ENCODE measurements at regions not wholly inside any gene's neighbourhood (a gene's known extent, or its start where the extent isn't known, plus 50 kb on each side); places are given as distances from the start of the nearest gene placed in this dataset.

DNA sequence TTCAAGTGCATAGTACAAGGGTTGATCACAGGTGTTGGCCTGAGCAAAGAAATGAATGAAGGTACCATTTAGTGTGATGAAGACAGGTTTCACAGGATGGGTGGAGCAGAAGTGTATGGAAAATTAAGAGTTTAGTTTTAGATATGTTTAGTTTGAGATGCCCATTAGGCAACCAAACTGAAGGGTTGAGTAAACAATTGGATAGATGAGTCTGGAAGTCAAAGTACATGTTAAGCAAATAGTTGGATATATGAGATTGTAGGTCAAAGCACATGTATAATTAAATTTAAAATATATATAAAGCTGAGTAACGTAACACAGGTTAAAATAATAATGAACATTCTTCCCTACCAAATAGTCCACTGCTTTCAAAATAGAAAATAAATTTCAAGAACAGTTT, 237.1 kb upstream of the PCSK5 start:
- H3K4me3 ChIP-seq (ENCODE audit: low read depth, low read length), result no peak overlapping the region
- TF ChIP-seq, protein P1, sequence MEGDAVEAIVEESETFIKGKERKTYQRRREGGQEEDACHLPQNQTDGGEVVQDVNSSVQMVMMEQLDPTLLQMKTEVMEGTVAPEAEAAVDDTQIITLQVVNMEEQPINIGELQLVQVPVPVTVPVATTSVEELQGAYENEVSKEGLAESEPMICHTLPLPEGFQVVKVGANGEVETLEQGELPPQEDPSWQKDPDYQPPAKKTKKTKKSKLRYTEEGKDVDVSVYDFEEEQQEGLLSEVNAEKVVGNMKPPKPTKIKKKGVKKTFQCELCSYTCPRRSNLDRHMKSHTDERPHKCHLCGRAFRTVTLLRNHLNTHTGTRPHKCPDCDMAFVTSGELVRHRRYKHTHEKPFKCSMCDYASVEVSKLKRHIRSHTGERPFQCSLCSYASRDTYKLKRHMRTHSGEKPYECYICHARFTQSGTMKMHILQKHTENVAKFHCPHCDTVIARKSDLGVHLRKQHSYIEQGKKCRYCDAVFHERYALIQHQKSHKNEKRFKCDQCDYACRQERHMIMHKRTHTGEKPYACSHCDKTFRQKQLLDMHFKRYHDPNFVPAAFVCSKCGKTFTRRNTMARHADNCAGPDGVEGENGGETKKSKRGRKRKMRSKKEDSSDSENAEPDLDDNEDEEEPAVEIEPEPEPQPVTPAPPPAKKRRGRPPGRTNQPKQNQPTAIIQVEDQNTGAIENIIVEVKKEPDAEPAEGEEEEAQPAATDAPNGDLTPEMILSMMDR (IDR thresholded peaks at IDR 0.05; ENCODE audit: borderline replicate concordance, insufficient read depth, low read depth, low read length), result no peak

DNA sequence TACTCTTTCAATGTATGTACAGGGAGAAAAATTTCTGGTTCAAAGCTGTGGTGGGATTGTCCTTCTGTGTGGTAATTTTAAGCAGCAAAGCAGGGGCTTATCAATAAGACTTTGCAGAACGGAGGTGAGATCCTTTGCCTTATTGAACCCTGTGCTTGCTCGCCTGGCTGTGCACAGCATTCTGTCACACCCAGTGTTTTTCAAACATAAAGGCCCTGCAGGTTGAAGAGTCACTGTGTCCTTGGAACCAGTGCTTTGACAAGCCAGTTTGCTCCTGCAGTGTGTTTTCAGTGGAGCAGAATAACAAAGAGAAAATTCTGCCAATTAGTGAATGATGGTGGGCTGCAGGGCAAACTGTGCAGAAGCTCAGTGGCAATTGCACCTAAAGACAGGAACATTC, 236.7 kb upstream of the PCSK5 start:
- no peak overlapping the region for H3K4me3 ChIP-seq (ENCODE audit: low read depth, low read length)
- TF ChIP-seq, protein P1 (IDR thresholded peaks at IDR 0.05; ENCODE audit: borderline replicate concordance, insufficient read depth, low read depth, low read length), result no peak

DNA sequence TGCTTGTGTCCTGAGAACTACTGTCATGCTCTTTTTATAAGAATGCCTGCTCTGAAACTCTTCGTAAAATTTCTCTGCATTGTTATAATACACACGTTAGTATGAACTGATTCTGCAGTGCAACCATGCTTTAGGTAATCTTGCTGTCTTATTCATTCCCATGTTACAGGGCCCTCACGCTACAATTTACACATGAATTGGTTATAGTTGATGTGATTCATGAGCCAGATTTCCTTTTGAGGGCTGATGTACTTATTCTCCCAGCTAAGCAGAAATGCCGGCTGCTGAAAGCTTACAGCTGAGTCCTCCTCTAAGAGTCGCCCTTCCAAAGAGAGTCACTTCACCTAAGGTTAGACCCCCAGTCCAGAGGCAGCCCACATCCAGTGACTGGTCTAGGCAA, 233.5 kb upstream of the PCSK5 start:
- no peak overlapping the region for H3K4me3 ChIP-seq (ENCODE audit: low read depth, low read length)
- TF ChIP-seq, protein P1 (IDR thresholded peaks at IDR 0.05; ENCODE audit: borderline replicate concordance, insufficient read depth, low read depth, low read length), result no peak

DNA sequence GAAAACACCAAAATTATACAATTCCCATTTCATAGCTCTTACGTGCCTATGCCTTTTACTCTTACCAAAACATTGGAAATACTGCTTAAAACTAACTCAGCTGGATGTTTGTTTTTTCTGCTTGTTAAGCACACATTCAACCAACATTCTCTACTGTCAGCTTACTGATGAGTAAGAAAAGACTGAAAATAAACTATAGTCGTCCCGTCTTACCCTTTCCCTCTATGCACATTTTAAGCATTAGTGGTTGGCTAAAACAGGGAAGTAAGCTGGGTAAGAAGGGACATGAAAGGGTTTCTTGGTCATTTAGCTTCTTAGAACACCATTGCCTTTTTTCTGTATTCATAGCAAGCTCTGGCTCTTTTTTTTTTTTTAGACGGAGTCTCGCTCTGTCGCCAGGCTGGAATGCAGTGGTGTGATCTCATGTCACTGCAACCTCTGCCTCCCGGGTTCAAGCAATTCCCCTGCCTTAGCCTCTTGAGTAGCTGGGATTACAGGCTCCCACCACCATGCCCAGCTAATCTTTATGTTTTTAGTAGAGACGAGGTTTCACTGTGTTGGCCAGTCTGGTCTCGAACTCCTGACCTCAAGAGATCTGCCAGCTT, 232.1 kb upstream of the PCSK5 start:
- H3K4me3 ChIP-seq (ENCODE audit: low read depth, low read length), result no peak overlapping the region
- TF ChIP-seq, protein P1 (IDR thresholded peaks at IDR 0.05; ENCODE audit: borderline replicate concordance, insufficient read depth, low read depth, low read length), result no peak

DNA sequence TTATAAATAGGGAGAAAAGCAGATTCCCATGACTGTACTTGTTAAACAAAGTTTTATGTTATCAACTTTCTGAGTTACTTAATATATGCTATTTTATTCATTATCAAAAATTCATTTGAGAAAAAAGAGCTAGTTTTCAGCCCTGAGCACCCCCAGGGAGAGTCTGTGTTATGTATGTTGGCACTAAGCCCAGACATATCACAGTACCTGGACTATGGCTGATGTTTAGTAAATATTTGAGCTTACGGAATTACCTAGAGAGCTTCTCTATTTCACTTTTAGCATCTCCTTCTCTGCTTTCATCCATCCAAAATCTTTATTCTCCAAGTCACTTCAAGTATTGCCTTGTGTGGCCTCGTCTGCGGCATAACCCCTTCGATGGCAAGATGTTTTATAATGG, 225.9 kb upstream of the PCSK5 start:
- TF ChIP-seq, protein P1 (IDR thresholded peaks at IDR 0.05; ENCODE audit: borderline replicate concordance, insufficient read depth, low read depth, low read length), result no peak
- no peak overlapping the region for H3K4me3 ChIP-seq (ENCODE audit: low read depth, low read length)

DNA sequence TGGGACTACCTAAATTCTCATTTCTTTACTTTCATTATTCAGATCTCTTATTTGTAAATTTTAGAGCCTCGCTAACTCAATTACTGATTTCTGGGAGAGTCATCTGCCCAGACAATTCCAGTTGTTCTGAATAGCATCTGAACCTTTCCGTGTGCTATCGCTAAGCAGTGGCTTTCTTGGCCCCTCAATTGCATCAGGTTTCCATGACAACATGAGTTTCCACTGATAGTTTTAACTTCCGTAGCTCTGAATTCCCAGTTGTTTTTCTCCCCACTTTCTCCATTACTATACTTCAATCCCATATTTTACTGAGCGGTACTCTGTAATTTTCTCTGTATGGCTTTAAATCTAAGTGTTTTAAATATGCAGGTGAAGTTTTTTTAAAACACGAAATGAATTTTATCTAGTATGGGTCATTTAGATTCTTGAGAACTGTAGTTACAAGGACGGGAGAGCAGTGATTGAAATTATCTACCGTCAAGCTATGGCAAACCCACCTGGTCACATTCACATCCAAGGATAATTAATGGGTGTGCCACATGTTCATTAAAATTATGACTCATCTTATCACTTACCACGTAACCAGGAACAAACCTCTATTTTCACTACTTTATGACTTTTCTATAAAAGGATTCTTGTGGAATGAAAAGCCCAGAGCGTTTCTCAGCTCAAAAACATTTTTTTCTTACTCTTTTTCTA, 223.5 kb upstream of the PCSK5 start:
- TF ChIP-seq, protein P1 (IDR thresholded peaks at IDR 0.05; ENCODE audit: borderline replicate concordance, insufficient read depth, low read depth, low read length), result no peak
- no peak overlapping the region for H3K4me3 ChIP-seq (ENCODE audit: low read depth, low read length)

DNA sequence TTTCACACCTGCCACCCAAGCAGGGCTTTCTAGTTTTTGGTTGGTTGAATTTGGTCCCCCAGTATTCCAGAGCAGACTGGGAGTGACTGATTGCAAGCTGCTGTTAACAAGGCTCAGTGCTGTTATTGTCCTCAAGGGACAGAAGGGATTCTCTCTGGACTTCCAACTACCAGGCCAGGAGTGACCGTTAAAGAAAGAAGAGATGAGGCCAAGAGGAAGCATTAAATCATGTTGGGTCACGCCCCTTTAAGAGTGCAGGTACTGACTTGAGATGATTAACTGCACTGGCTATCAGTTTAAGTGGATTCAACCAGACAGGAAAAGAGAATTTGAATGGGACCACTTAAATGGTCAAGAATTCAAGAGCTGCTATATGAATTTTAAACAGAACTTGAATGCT, 220.8 kb upstream of the PCSK5 start:
- no peak overlapping the region for H3K4me3 ChIP-seq (ENCODE audit: low read depth, low read length)
- TF ChIP-seq, protein P1 (IDR thresholded peaks at IDR 0.05; ENCODE audit: borderline replicate concordance, insufficient read depth, low read depth, low read length), result no peak

Measured in GM12875 (cell line).